ENCODE measurements at regions not wholly inside any gene's neighbourhood (a gene's known extent, or its start where the extent isn't known, plus 50 kb on each side); places are given as distances from the start of the nearest gene placed in this dataset.
"Not testable (repeated sequence)": the region's sequence is repeated elsewhere in the genome, so short reads cannot be mapped to it uniquely, and the experiment has no call there.

- DNase-seq, result no peak
These were observed 266.6 kb downstream of the ZIC1 start for GRCh38 chr3:147675761-147676160.

GRCh38 chr3:147680837-147681483 lies 271.8 kb downstream of the ZIC1 start:
- DNase-seq, result no peak

DNA sequence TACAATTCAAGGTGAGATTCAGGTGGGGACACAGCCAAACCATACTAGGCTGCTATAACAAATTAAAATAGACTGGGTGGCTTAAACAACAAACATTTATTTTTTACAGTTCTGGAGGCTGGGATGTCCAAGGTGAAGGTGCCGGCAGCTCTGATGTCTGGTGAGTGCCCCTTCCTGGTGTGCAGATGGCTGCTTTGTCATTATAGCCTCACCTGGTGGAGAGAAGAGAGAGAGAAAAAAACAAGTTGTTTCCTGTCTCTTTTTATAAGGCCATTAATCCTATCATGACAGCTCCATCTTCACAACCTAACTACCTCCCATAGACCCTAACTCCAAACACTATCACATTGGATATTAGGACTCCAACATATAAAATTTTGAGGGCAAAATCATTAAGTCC lies 279.7 kb downstream of the ZIC1 start:
- no peak for DNase-seq

DNA sequence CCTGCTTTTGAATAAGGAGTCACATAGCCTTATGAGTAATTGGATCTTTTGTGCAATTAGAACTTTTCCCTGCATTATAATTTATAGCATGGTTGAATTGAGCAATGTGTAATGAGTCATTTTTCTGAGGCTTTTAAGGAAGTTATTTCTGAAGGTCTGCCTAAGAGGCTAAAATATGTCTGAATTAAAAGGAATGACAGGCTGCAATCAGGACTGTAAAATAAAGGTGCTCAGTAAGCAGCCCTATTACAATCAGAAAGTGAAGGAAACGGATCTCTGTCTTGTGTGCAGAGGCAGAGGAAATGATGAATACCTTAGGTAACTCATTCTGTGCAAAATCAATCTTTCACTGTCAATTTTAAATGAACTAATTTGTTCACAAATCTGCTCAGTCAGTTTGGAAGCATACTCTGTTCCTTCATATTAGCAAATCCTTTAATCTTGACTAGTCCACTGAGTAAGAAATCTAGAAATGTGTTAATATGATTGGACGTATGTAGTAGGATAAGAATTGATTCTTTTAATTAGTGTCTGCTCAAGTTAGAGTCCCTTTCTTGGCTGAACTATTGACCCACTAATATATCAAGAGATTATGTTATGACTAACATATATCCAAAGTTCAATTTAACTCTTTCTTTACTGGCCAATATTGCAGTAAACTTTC lies 290.1 kb downstream of the ZIC1 start:
- DNase-seq, result no peak

DNA sequence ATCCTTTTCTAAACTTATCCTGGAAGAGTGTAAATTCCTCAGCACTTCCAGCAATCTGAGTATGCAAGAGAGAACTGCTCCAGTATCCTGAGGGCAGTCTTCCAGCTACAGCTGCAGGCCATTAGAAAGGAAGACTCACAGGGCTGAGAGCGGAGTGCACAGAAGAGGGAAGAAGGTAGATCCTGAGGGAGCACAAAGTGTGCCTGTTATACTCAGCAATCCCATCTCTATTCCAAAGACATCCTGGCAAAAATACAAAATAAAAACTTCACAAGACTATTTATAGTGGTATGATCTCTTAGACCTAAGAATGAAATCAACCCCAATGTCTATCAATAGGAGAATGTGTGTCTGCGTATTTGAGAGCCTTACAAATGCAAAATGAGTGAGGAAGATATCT lies 292.0 kb downstream of the ZIC1 start:
- DNase-seq, result no peak

DNA sequence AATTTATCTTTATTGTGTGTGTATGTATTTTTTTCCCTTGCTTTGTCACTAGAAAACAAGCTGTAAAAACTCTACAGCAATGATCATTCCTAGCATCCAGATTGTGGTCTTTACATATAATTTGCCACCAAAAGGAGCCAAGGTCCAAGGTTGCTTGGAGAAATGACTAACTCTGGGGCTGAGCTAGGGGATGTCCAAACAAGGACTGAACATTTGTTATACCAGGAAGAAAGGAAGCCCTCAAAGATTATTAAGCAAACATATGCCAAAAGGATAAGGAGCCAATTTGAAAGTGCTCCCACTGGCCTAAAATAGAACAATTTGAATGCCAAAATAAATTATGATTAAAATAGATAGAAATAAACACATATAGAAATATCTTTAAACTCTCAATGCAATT lies 293.3 kb downstream of the ZIC1 start:
- no peak for DNase-seq

GRCh38 chr3:147705651-147706051 lies 296.5 kb downstream of the ZIC1 start:
- no peak for DNase-seq

- DNase-seq, result not testable (repeated sequence)
These were observed 301.6 kb downstream of the ZIC1 start for GRCh38 chr3:147710753-147711152.

DNA sequence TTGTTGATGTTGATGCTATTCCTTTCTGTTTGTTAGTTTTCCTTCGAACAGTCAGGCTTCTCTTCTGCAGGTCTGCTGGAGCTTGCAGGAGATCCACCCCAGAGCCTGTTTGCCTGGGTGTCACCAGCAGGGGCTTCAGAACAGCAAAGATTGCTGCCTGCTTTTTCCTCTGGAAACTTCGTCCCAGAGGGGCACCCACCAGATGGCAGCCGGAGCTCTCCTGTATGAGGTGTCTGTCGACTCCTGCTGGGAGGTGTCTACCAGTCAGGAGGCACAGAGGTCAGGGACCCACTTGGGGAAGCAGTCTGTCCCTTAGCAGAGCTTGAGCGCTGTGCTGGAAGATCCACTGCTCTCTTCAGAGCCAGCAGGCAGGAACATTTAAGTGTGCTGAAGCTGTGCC lies 303.2 kb downstream of the ZIC1 start:
- no peak for DNase-seq

DNA sequence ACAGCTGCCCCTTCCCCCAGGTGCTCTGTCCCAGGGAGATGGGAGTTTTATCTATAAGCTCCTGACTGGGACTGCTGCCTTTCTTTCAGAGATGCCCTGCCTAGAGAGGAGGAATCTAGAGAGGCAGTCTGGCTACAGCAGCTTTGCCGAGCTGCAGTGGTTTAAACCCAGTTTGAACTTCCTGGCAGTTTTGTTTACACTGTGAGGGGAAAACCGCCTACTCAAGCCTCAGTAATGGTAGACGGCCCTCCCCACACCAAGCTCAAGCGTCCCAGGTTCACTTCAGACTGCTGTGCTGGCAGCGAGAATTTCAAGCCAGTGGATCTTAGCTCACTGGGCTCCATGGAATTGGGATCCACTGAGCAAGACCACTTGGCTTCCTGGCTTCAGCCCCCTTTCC lies 303.6 kb downstream of the ZIC1 start:
- not testable (repeated sequence) for DNase-seq

GRCh38 chr3:147713234-147714133 lies 304.3 kb downstream of the ZIC1 start:
- DNase-seq, result no peak

DNA sequence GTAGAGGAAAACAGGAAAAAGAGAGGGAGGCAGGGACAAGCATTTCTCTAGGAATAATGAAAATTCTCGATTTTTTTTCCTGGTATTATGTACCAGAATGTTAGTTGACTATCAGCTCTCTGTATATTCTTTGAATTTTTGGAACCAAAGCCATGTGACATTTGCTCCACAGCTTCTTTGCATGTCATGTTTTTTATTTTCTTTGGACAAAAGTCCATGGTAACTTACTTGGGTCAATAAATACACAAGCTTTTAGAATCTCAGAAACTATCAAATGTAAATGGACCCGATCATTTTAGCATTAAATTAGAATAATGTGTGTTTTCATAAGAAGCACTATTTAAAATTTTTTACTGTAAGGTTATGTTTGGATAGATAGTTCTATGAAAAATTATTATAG lies 320.5 kb downstream of the ZIC1 start:
- no peak for DNase-seq

GRCh38 chr3:147730284-147730683 lies 321.1 kb downstream of the ZIC1 start:
- DNase-seq, result no peak

DNA sequence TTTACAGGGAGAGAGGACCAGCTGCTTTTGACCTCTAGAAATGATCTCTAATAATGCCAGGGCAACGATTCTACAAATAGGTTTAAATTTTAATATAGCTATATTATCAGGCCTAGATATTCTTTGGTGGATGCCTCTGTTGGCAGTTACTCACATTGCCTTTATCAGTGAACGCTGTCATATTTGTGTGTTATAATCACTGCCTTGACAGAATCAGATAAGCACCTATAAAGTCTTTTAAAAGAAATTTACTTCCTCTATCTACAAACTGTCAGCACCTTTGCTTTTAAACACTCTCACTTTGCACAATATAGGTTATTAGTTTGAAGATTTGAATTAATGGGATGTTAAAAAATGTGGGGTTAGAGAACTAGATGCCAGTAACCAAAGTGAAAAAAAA lies 324.1 kb downstream of the ZIC1 start:
- no peak for DNase-seq

- DNase-seq, result no peak
These were observed 326.5 kb downstream of the ZIC1 start for GRCh38 chr3:147735616-147736015.

DNA sequence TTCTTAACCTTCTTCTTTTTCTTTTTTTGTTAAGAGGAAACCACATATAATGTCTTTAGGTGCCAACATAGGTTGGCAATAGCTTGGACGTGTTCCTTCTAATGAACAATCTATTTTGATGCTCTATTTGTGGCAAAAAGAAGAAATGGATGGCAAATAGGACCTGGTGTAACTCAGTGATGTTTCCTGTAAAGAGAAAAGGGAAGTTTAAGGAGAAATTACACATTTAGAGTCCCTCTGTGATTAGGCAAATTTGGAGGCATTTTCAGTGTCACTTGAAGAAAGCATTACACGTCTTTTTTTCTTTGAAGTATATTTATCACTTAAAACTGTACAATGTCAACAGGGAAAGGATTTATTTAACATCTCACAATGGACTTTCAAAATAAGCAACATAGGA lies 327.1 kb downstream of the ZIC1 start:
- no peak for DNase-seq

GRCh38 chr3:147737376-147737775 lies 328.2 kb downstream of the ZIC1 start:
- DNase-seq, result no peak

- DNase-seq, result no peak
These were observed 331.8 kb downstream of the ZIC1 start for GRCh38 chr3:147740928-147741327.

- no peak for DNase-seq
These were observed 335.8 kb downstream of the ZIC1 start for GRCh38 chr3:147744967-147745366.

DNA sequence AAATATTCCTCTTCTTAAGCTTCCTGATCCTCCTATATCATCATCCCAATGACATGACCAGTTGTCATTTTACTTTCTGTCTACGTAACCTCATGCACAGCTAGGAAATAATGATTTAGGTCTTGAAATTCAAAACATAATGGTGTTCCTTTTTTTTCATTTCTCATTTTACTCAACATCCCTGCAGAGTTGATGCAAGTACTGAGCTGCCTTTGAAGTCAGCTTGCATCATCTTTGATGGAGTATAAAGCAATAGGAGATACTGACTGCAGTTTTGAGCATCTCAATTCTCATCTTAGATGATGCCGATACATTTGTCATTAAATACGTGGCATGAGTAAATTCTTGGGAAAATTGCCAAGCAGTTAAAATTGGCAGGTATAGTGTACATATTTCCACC lies 346.1 kb downstream of the ZIC1 start:
- DNase-seq, result no peak

GRCh38 chr3:147756476-147756875 lies 347.3 kb downstream of the ZIC1 start:
- no peak for DNase-seq

DNA sequence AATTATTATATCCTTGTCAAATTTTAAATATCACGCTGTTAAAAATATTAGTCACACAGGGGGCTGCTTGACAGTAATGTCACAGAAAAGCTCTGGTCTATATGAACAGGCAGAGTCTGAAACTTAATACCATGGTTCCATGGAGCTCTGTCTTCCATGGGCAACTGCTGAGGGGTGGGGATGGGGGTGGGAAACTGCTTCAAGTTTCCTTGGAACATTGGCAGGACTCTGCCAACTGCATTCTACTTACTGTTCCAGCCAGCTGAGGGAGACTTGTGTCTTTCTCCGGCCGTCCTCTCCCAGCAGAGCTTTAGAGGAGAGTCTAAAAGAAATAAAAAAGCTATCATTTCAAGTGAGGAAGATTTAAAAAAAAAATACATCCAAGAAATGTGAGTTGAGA lies 348.7 kb downstream of the ZIC1 start:
- DNase-seq, result no peak

DNA sequence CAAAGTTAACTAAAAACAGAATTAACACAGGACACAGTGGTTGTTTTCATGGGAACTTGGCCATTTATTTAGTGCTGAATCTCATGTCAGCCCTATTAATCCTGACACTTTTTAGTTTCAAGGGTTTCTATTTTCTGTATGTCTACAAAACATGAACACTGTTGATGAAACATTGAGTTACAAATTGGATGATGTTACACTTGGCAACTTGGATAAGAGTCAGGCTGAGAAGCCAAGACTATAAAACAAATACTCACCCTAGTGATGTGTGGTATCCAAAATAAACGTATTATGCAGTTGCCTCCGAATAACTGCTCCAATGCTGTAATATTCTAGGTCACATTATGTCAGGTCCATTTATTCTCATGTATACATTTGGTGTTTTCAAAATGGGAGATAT lies 349.6 kb downstream of the ZIC1 start:
- no peak for DNase-seq

GRCh38 chr3:147760085-147760484 lies 350.9 kb downstream of the ZIC1 start:
- DNase-seq, result no peak
